K562 (cell line): ENCODE measurements at regions not wholly inside any gene's neighbourhood (a gene's known extent, or its start where the extent isn't known, plus 50 kb on each side); places are given as distances from the start of the nearest gene placed in this dataset.

Experiments used
- ELF2 ChIP-seq: fragments of 250-450 bp; sonication (Bioruptor Pico); IDR thresholded peaks from 2 replicates; pipeline ENCODE4 v1.5.0; 2021; ENCODE audit warnings: mild to moderate bottlenecking
- KHSRP ChIP-seq: fragments of 450-650 bp; IDR thresholded peaks from 2 replicates; pipeline ENCODE4 v1.6.1; 2017
- LCOR ChIP-seq: sonication (generic); formaldehyde crosslinking; IDR thresholded peaks from 2 replicates; pipeline ENCODE4 v1.8.0; 2022; ENCODE audit warnings: mild to moderate bottlenecking, missing genetic modification reagents
- OTX1 ChIP-seq: fragments of 450-650 bp; formaldehyde crosslinking; IDR thresholded peaks from 2 replicates; pipeline ENCODE4 v1.4.0; 2022; ENCODE audit warnings: mild to moderate bottlenecking
- POLR2AphosphoS5 ChIP-seq: IDR thresholded peaks from 2 replicates; pipeline ENCODE4 v1.6.1; 2011; ENCODE audit warnings: mild to moderate bottlenecking, low read depth, low read length, moderate library complexity; ENCODE audit not compliant: control insufficient read depth, insufficient read depth
- SMARCB1 ChIP-seq: IDR thresholded peaks from 2 replicates; pipeline ENCODE4 v1.6.1; 2011; ENCODE audit warnings: improper control_type of control experiment, low read depth; ENCODE audit not compliant: insufficient read length
- ZNF274 ChIP-seq: IDR thresholded peaks from 2 replicates; pipeline ENCODE4 v1.6.1; 2011; ENCODE audit warnings: low read depth, mild to moderate bottlenecking, low read length, moderate library complexity, borderline replicate concordance
- ZNF584 ChIP-seq: fragments of 200-800 bp; sonication (Bioruptor generic); IDR thresholded peaks from 2 replicates; pipeline ENCODE4 v1.6.1; 2016; ENCODE audit warnings: low read depth, mild to moderate bottlenecking, missing genetic modification characterization, missing compliant biosample characterization

DNA sequence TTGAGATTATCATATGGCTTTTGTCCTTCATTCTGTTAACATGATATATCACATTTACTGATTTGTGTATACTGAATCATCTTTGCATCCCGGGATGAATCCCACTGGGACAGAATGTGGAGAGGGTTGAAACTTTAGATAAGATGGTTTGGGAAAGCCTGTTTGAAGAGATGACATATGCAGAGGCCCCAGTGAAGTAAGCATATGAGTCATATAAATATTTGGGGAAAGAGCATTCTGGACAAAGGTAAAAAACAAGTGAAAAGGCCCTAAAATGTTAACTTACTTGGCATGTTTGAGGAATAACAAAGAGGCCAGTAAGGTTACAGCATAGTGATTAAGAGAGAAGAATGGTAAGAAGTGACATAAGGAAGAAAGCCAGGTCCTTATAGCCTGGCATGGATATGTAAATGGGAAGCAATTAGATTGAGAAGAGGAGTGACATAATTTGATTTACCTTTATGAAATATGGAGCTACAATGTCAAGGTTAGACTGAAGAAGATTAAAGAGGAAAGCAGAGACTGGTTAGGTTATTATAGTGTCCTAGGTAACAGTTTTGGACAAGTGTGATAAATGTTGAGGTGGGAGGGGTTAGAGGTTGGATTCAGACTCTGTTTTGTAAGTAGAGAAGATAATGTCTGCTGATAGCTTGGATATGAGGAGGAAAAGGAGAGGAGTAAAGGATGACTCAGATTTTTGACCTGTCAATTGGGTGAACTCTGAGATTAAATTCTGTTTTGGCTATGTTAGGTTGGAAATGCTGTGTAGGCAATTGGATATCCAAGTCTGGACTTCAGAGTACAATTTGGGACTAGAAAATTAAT is 54.6 kb upstream of the DRP2 start (continued):
- TF ChIP-seq OTX1 (CRISPR knock-in tag), result no peak
- no peak for TF ChIP-seq LCOR (CRISPR knock-in tag)
- TF ChIP-seq ELF2, result no peak
- TF ChIP-seq POLR2AphosphoS5, result no peak
- no peak for TF ChIP-seq ZNF584 (CRISPR knock-in tag)
- TF ChIP-seq SMARCB1, result no peak
- TF ChIP-seq ZNF274, result no peak
- no peak for TF ChIP-seq KHSRP
